Endothelial cell of umbilical vein (primary cell): ENCODE measurements at regions not wholly inside any gene's neighbourhood (a gene's known extent, or its start where the extent isn't known, plus 50 kb on each side); places are given as distances from the start of the nearest gene placed in this dataset.

Source experiments
- JUN ChIP-seq: IDR thresholded peaks from 2 replicates; pipeline ENCODE4 v1.6.1; 2011; ENCODE audit warnings: borderline replicate concordance, low read depth; ENCODE audit not compliant: insufficient read length, insufficient read depth
- POLR2A ChIP-seq: IDR thresholded peaks from 2 replicates; pipeline ENCODE4 v1.6.1; 2012; ENCODE audit warnings: low read depth, mild to moderate bottlenecking, control low read depth, low read length

DNA sequence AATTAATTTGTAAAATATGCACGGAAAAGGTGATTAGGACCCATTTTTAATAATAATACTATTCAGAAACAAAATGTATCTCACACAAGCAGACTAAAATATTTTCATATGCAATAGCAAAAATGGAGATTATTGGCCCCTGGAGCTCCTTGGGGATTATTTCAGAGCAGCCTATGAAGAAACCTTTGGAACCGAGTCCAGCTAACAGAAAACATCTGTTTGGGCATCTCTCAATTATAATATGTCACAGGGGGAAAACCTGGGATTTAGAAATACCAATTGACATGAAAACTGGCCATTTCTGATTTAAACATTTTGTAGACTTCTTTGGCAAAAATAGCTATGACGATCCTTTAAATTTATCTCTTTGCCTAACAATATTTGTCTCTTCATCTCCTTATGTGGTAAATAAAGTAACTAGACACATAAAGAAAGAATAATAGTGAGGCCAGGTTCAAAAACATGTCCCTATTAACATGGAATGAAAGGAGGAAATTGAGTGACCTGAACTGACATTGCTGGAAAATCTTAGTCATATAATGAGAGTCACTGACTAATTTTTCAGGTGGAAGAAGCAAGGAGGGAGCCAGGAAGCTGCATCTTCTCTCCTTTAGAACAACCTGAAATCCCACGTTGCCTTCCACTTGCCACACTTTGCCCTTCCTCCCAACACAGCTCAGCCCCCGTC is 199.0 kb downstream of the SOD2 start:
- TF ChIP-seq JUN (no peak), POLR2A (no peak)
